ENCODE measurements at regions not wholly inside any gene's neighbourhood (a gene's known extent, or its start where the extent isn't known, plus 50 kb on each side); places are given as distances from the start of the nearest gene placed in this dataset.

DNA sequence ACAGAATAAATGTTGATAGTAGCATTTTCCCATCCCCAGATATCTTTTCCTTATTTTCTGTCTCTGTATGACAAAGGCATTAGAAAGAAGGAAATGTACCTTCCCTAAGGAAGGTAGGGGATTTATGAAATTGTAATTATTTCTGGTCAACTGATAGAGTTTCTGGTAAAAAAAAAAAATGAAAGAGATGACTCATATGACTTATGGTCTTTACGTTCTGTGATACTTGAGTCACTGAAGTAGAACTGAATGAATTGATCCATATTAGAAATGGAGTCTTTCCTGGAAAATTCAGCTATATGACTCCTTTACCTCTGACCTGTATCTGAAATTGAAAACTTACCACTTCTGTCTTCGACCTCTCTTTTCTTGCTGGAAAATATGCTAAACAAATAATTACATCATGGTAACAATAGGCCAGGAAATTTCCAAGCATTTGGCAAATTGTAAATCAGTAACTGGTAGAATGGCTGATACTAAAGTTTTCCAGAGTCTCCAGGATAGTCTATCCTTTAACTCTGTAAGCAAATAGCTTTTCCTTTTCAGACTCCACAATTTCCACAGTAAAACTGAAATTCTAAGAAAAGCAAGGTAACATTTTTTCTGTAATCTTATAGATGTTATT, 364.3 kb upstream of the PTBP2 start:
- no peak for FAIRE-seq
- no TSS peak for BruUV-seq (replicated peaks)
- Histone ChIP-seq H3K4me1 (ENCODE audit: insufficient read depth, low read length) (no peaks in the 10 kb centered on the region), H2AFZ (ENCODE audit: low read length) (no peak overlapping the region), H3K79me2 (ENCODE audit: insufficient read depth, low read length) (no peaks in the 10 kb centered on the region), H3K27me3 (ENCODE audit: control insufficient read depth in 1 of 2, insufficient read depth in 2 of 2, low read length in 2 of 2) (no peaks in the 10 kb centered on the region; a peak in 1 of 5 replicates), H3K27ac (ENCODE audit: extremely low read length, insufficient read depth, low read length) (no peak overlapping the region), H3K9me3 (ENCODE audit: low read length) (no peaks in the 10 kb centered on the region), H3K4me3 (replicated peaks in 1 of 3; ENCODE audit: insufficient read depth in 1 of 3, low read depth in 2 of 3, low read length in 3 of 3) (no peak overlapping the region), H3K4me2 (ENCODE audit: low read depth, low read length) (no peak overlapping the region), H4K20me1 (ENCODE audit: insufficient read depth, low read length) (no peaks in the 10 kb centered on the region), H3K9ac (ENCODE audit: insufficient read depth, low read depth, low read length) (no peak overlapping the region), H3K36me3 (replicated peaks in 1 of 2; ENCODE audit: control insufficient read depth in 1 of 2, insufficient read depth in 2 of 2, low read length in 2 of 2) (no peaks in the 10 kb centered on the region)
- POLR2A ChIA-PET = no interaction called here
- in situ Hi-C loops (cut with HindIII; ENCODE audit: extremely low pct_ligation_motif_present, low pct_unique_long_range_greater_than_20kb) = no loop called here
- CTCF ChIA-PET (ENCODE audit: low intra/inter-chr PET ratio, low total read pairs) = no interaction called here
- no peak for DNase-seq (ENCODE audit: low spot score)
- WGBS (ENCODE audit: low lambda C conversion rate) = 3% methylated on average over 2 of the region's 2 CpGs
- ATAC-seq = no peak
- intact Hi-C loops (cut with micrococcal nuclease; ENCODE audit: unreplicated experiment) = no loop called here
- TF ChIP-seq, protein P1, sequence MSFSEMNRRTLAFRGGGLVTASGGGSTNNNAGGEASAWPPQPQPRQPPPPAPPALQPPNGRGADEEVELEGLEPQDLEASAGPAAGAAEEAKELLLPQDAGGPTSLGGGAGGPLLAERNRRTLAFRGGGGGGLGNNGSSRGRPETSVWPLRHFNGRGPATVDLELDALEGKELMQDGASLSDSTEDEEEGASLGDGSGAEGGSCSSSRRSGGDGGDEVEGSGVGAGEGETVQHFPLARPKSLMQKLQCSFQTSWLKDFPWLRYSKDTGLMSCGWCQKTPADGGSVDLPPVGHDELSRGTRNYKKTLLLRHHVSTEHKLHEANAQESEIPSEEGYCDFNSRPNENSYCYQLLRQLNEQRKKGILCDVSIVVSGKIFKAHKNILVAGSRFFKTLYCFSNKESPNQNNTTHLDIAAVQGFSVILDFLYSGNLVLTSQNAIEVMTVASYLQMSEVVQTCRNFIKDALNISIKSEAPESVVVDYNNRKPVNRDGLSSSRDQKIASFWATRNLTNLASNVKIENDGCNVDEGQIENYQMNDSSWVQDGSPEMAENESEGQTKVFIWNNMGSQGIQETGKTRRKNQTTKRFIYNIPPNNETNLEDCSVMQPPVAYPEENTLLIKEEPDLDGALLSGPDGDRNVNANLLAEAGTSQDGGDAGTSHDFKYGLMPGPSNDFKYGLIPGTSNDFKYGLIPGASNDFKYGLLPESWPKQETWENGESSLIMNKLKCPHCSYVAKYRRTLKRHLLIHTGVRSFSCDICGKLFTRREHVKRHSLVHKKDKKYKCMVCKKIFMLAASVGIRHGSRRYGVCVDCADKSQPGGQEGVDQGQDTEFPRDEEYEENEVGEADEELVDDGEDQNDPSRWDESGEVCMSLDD (CRISPR knock-in tag; IDR thresholded peaks at IDR 0.05; ENCODE audit: borderline replicate concordance) = no peak
- TF ChIP-seq, protein P2, sequence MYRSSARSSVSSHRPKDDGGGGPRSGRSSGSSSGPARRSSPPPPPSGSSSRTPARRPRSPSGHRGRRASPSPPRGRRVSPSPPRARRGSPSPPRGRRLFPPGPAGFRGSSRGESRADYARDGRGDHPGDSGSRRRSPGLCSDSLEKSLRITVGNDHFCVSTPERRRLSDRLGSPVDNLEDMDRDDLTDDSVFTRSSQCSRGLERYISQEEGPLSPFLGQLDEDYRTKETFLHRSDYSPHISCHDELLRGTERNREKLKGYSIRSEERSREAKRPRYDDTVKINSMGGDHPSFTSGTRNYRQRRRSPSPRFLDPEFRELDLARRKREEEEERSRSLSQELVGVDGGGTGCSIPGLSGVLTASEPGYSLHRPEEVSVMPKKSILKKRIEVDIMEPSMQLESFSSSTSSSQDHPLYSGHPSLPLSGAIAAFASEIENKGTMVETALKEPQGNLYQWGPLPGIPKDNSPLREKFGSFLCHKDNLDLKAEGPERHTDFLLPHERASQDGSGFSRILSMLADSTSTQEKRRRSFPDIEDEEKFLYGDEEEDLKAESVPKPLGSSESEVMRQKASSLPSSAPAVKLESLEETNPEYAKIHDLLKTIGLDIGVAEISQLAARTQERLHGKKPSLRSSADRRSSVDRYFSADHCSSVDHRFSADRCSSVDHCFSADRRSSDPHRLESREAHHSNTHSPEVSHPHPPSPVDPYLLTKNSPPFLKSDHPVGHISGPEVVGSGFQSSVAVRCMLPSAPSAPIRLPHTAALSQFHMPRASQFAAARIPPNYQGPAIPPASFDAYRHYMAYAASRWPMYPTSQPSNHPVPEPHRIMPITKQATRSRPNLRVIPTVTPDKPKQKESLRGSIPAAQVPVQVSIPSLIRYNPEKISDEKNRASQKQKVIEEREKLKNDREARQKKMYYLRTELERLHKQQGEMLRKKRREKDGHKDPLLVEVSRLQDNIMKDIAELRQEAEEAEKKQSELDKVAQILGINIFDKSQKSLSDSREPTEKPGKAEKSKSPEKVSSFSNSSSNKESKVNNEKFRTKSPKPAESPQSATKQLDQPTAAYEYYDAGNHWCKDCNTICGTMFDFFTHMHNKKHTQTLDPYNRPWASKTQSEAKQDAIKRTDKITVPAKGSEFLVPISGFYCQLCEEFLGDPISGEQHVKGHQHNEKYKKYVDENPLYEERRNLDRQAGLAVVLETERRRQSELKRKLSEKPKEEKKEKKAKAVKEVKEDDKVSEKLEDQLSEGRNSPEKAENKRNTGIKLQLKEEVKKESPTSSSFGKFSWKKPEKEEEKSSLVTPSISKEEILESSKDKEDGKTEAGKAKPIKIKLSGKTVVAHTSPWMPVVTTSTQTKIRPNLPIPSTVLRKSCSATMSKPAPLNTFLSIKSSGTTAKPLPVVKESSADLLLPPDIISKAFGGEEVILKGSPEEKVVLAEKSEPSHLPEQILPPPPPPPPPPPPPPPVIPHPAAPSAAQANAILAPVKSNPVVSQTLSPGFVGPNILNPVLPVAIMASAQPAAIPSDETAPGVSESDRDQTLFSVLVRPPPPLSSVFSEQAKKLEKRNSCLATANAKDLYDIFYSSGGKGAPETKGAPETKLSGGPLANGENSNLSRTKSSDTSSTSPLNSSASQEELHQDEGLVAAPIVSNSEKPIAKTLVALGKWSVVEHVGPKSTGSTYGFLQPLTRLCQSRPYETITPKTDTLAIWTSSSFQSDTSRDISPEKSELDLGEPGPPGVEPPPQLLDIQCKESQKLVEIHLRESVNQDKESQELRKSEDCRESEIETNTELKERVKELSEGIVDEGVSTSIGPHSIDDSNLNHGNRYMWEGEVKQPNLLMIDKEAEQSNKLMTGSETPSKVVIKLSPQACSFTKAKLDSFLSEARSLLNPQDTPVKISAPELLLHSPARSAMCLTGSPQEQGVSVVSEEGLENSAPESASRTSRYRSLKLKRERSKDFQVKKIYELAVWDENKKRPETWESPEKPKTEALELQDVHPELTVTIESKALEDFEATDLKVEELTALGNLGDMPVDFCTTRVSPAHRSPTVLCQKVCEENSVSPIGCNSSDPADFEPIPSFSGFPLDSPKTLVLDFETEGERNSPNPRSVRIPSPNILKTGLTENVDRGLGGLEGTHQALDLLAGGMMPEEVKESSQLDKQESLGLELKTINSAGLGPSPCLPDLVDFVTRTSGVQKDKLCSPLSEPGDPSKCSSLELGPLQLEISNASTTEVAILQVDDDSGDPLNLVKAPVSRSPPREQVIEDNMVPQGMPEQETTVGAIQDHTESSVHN (CRISPR knock-in tag; IDR thresholded peaks at IDR 0.05) = no peak
- TF ChIP-seq, protein P3, sequence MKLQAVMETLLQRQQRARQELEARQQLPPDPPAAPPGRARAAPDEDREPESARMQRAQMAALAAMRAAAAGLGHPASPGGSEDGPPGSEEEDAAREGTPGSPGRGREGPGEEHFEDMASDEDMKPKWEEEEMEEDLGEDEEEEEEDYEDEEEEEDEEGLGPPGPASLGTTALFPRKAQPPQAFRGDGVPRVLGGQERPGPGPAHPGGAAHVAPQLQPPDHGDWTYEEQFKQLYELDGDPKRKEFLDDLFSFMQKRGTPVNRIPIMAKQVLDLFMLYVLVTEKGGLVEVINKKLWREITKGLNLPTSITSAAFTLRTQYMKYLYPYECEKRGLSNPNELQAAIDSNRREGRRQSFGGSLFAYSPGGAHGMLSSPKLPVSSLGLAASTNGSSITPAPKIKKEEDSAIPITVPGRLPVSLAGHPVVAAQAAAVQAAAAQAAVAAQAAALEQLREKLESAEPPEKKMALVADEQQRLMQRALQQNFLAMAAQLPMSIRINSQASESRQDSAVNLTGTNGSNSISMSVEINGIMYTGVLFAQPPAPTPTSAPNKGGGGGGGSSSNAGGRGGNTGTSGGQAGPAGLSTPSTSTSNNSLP (IDR thresholded peaks at IDR 0.05; ENCODE audit: low read depth, low read length) = no peak
- TF ChIP-seq KDM6A (CRISPR knock-in tag; IDR thresholded peaks at IDR 0.05; ENCODE audit: low read depth) (no peak), ZNF556 (CRISPR knock-in tag; IDR thresholded peaks at IDR 0.05; ENCODE audit: borderline replicate concordance) (no peak), ZSCAN25 (CRISPR knock-in tag; IDR thresholded peaks at IDR 0.05) (no peak), FOXO1 (CRISPR knock-in tag; IDR thresholded peaks at IDR 0.05) (no peak), ZKSCAN1 (IDR thresholded peaks at IDR 0.05; ENCODE audit: low read length) (no peak), NFIC (IDR thresholded peaks at IDR 0.05; ENCODE audit: low read length) (no peak), ZNF232 (CRISPR knock-in tag; IDR thresholded peaks at IDR 0.05; ENCODE audit: borderline replicate concordance) (no peak), FOSL1 (CRISPR knock-in tag; IDR thresholded peaks at IDR 0.05; ENCODE audit: borderline replicate concordance) (no peak), KDM1A (CRISPR knock-in tag; IDR thresholded peaks at IDR 0.05) (no peak), ZNF589 (CRISPR knock-in tag; conservative IDR thresholded peaks at IDR 0.05) (no peak), RFX3 (CRISPR knock-in tag; IDR thresholded peaks at IDR 0.05) (no peak)
